ENCODE measurements at regions not wholly inside any gene's neighbourhood (a gene's known extent, or its start where the extent isn't known, plus 50 kb on each side); places are given as distances from the start of the nearest gene placed in this dataset.
A peak's percentile ranks its signal among the peaks of the same experiment; 100 is the strongest.
"Not testable (repeated sequence)": the region's sequence is repeated elsewhere in the genome, so short reads cannot be mapped to it uniquely, and the experiment has no call there.

GRCh38 chr1:234820597-234820996, 210.6 kb upstream of the IRF2BP2 start:
- WGBS, 2 donors, result 93 to 95% methylated on average over 1 of the region's 1 CpG
- intact Hi-C loops (cut with DNase I; ENCODE audit: low total_unique reads), result no loop called here
- no peak overlapping the region for H3K4me3 ChIP-seq (ENCODE audit: low read depth, poor library complexity, severe bottlenecking)
- no peak for TF ChIP-seq POLR2A (IDR thresholded peaks at IDR 0.05)
- TF ChIP-seq CTCF (IDR thresholded peaks at IDR 0.05), result no peak
- no peak for DNase-seq (ENCODE audit: low spot score in 2 of 2)

- intact Hi-C loops (cut with DNase I; ENCODE audit: low total_unique reads); DNase-seq (ENCODE audit: low spot score in 2 of 2); H3K4me3 ChIP-seq (ENCODE audit: low read depth, poor library complexity, severe bottlenecking): not testable (repeated sequence)
- 80 to 95% methylated on average over 6 to 7 of the region's 7 CpGs for WGBS, 2 donors
Measured at GRCh38 chr1:234819845-234820244, 209.9 kb upstream of the IRF2BP2 start.

- DNase-seq (ENCODE audit: low spot score in 2 of 2); H3K4me3 ChIP-seq (ENCODE audit: low read depth, poor library complexity, severe bottlenecking); intact Hi-C loops (cut with DNase I; ENCODE audit: low total_unique reads): not testable (repeated sequence)
- WGBS, 2 donors, result 17% methylated on average over 1 of the region's 5 CpGs; no CpG with 5 or more reads in 1 of the 2 donors
Measured at GRCh38 chr1:234818040-234818387, 208.0 kb upstream of the IRF2BP2 start.

- DNase-seq (ENCODE audit: low spot score in 2 of 2); intact Hi-C loops (cut with DNase I; ENCODE audit: low total_unique reads); H3K4me3 ChIP-seq (ENCODE audit: low read depth, poor library complexity, severe bottlenecking): not testable (repeated sequence)
- WGBS, 2 donors, result 52 to 57% methylated on average over 11 of the region's 11 CpGs
Measured at GRCh38 chr1:234817313-234818039, 207.5 kb upstream of the IRF2BP2 start.

GRCh38 chr1:234816864-234817263, 206.9 kb upstream of the IRF2BP2 start:
- DNase-seq (ENCODE audit: low spot score in 2 of 2); intact Hi-C loops (cut with DNase I; ENCODE audit: low total_unique reads); H3K4me3 ChIP-seq (ENCODE audit: low read depth, poor library complexity, severe bottlenecking): not testable (repeated sequence)
- 38 to 44% methylated on average over 6 of the region's 7 CpGs for WGBS, 2 donors

- intact Hi-C loops (cut with DNase I; ENCODE audit: low total_unique reads); H3K4me3 ChIP-seq (ENCODE audit: low read depth, poor library complexity, severe bottlenecking): not testable (repeated sequence)
- DNase-seq (ENCODE audit: low spot score in 2 of 2), result peak; percentile 85 to 95
- WGBS, 2 donors, result 32 to 47% methylated on average over 15 to 16 of the region's 26 CpGs
Measured at GRCh38 chr1:234816186-234816851, 206.3 kb upstream of the IRF2BP2 start.

- 53 to 65% methylated on average over 4 to 6 of the region's 7 CpGs for WGBS, 2 donors
- H3K4me3 ChIP-seq (ENCODE audit: low read depth, poor library complexity, severe bottlenecking); intact Hi-C loops (cut with DNase I; ENCODE audit: low total_unique reads): not testable (repeated sequence)
- peak in 1 of 2 donors; percentile 39 for DNase-seq (ENCODE audit: low spot score in 2 of 2)
Measured at GRCh38 chr1:234815295-234815815, 205.4 kb upstream of the IRF2BP2 start.

GRCh38 chr1:234814235-234814634, 204.3 kb upstream of the IRF2BP2 start:
- intact Hi-C loops (cut with DNase I; ENCODE audit: low total_unique reads); H3K4me3 ChIP-seq (ENCODE audit: low read depth, poor library complexity, severe bottlenecking): not testable (repeated sequence)
- 69 to 72% methylated on average over 3 of the region's 7 CpGs for WGBS, 2 donors
- peak in 1 of 2 donors; percentile 6 for DNase-seq (ENCODE audit: low spot score in 2 of 2)

- WGBS, 2 donors, result 52 to 76% methylated on average over 5 to 6 of the region's 6 CpGs
- intact Hi-C loops (cut with DNase I; ENCODE audit: low total_unique reads); H3K4me3 ChIP-seq (ENCODE audit: low read depth, poor library complexity, severe bottlenecking): not testable (repeated sequence)
- DNase-seq (ENCODE audit: low spot score in 2 of 2), result peak in 1 of 2 donors; percentile 23
Measured at GRCh38 chr1:234811824-234812223, 201.8 kb upstream of the IRF2BP2 start.

GRCh38 chr1:234810726-234811125, 200.7 kb upstream of the IRF2BP2 start:
- 84 to 97% methylated on average over 4 of the region's 4 CpGs for WGBS, 2 donors
- peak in 1 of 2 donors; percentile 0 for DNase-seq (ENCODE audit: low spot score in 2 of 2)
- H3K4me3 ChIP-seq (ENCODE audit: low read depth, poor library complexity, severe bottlenecking); intact Hi-C loops (cut with DNase I; ENCODE audit: low total_unique reads): not testable (repeated sequence)

- H3K4me3 ChIP-seq (ENCODE audit: low read depth, poor library complexity, severe bottlenecking); intact Hi-C loops (cut with DNase I; ENCODE audit: low total_unique reads): not testable (repeated sequence)
- DNase-seq (ENCODE audit: low spot score in 2 of 2), result peak in 1 of 2 donors; percentile 9
- WGBS, 2 donors, result 81 to 84% methylated on average over 5 of the region's 5 CpGs
Measured at GRCh38 chr1:234809854-234810245, 199.9 kb upstream of the IRF2BP2 start.

- H3K4me3 ChIP-seq (ENCODE audit: low read depth, poor library complexity, severe bottlenecking); intact Hi-C loops (cut with DNase I; ENCODE audit: low total_unique reads): not testable (repeated sequence)
- DNase-seq (ENCODE audit: low spot score in 2 of 2), result peak in 1 of 2 donors; percentile 58
- WGBS, 2 donors, result 57 to 69% methylated on average over 12 to 15 of the region's 23 CpGs
Measured at GRCh38 chr1:234808943-234809853, 199.2 kb upstream of the IRF2BP2 start.

- H3K4me3 ChIP-seq (ENCODE audit: low read depth, poor library complexity, severe bottlenecking); intact Hi-C loops (cut with DNase I; ENCODE audit: low total_unique reads): not testable (repeated sequence)
- peak in 1 of 2 donors; percentile 1 for DNase-seq (ENCODE audit: low spot score in 2 of 2)
- WGBS, 2 donors, result 54 to 70% methylated on average over 3 to 4 of the region's 7 CpGs
Measured at GRCh38 chr1:234808459-234808858, 198.5 kb upstream of the IRF2BP2 start.
